ENCODE measurements at regions not wholly inside any gene's neighbourhood (a gene's known extent, or its start where the extent isn't known, plus 50 kb on each side); places are given as distances from the start of the nearest gene placed in this dataset.
"Not testable (repeated sequence)": the region's sequence is repeated elsewhere in the genome, so short reads cannot be mapped to it uniquely, and the experiment has no call there.

DNA sequence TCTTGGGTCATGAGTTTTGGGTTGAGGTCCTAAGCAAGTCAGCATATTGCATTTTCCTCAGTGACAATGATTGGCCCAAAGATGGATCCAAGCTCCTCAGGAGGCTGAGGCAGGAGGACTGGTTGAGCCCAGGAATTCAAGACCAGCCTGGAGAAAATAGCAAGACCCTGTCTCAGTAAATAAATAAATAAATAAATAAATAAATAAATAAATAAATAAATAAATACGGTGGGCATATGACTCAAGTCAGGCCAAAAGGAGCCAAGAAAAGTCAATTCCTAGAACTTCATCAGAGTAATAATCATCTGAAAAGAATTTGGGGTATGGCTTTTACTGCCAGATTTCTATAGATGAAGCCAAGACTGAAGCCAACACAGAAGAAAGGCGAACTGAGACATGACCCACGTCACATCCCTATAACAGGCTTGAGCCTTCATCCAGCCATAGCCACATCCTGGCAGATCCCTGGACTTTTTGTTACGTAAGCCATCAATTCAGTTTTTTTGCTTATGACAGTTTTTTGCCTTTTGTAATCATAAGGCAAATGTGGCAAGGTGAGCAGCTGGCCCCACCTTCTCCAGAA lies 88.5 kb upstream of the NFASC start:
- DNase-seq: peak; percentile 82

DNA sequence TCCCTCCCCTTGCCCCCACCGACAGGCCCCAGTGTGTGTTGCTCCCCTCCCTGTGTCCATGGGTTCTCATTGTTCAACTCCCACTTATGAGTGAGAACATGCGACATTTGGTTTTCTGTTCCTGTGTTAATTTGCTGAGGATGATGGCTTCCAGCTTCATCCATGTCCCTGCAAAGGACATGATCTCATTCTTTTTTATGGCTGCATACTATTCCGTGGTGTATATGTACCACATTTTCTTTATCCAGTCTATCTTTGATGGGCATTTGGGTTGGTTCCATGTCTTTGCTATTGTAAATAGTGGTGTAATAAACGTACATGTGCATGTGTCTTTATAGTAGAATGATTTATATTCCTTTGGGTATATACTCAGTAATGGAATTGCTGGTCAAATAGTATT lies 85.6 kb upstream of the NFASC start:
- DNase-seq: not testable (repeated sequence)

DNA sequence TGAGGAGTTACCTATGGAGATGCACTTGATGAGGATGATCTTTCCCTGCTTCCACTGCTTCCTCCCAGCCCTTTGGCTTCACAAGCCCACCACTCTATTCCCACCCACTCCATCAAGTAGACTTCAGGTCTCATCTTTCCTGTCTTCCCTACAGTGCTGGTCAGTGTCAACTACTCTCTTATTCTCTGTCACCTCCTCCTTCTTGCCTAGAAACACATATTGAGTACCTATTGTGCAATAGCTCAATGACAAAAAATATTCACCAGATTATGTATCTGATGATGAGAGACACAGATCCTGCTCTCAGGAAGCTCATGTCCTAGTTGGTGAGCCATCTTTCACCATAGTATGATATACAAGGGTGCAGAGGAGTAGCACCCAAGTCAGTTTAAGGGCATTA lies 82.2 kb upstream of the NFASC start:
- no peak for DNase-seq

- peak; percentile 52 for DNase-seq
These were observed 79.0 kb upstream of the NFASC start for GRCh38 chr1:204791453-204792353.

DNA sequence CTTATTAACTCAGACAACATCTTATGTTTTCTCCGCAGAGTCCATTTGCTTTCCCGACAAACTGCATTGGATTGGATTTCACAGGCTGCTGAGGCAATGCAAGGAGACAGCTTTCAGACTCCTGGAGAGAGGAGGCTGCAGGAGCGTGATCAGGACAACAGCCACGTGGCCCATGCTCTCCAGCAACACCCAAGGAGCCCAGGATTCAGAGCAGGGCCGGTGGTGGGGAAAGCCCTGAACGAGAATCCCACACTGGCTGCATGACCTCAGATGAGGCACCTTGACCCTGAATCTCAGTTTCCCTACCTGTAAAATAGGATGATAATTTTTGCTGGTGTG lies 78.3 kb upstream of the NFASC start:
- no peak for DNase-seq

- DNase-seq: no peak
These were observed 77.3 kb upstream of the NFASC start for GRCh38 chr1:204793259-204793914.

GRCh38 chr1:204796886-204797285 lies 73.8 kb upstream of the NFASC start:
- not testable (repeated sequence) for DNase-seq

GRCh38 chr1:204797401-204797800 lies 73.3 kb upstream of the NFASC start:
- no peak for DNase-seq

DNA sequence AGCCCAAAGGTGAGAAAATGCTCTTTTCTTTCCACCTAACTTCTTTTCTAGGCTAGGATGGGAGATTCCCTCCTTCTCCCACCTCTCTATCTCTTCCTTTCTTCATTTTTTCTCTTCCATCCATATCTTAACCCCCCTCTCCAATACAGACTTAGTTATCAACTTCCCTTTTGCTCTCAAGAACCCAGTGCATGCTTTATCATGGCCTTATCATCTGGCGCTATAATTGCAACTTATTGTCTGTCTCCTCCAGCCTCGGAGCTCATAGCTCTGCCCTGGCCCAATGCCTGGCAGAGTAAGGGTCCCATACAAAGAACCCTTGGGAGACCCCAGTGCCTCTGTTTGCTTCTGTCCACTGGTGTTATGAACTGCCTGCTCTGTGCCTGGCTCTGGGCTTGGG lies 71.0 kb upstream of the NFASC start:
- DNase-seq: no peak

GRCh38 chr1:204801211-204801610 lies 69.5 kb upstream of the NFASC start:
- DNase-seq: no peak

DNA sequence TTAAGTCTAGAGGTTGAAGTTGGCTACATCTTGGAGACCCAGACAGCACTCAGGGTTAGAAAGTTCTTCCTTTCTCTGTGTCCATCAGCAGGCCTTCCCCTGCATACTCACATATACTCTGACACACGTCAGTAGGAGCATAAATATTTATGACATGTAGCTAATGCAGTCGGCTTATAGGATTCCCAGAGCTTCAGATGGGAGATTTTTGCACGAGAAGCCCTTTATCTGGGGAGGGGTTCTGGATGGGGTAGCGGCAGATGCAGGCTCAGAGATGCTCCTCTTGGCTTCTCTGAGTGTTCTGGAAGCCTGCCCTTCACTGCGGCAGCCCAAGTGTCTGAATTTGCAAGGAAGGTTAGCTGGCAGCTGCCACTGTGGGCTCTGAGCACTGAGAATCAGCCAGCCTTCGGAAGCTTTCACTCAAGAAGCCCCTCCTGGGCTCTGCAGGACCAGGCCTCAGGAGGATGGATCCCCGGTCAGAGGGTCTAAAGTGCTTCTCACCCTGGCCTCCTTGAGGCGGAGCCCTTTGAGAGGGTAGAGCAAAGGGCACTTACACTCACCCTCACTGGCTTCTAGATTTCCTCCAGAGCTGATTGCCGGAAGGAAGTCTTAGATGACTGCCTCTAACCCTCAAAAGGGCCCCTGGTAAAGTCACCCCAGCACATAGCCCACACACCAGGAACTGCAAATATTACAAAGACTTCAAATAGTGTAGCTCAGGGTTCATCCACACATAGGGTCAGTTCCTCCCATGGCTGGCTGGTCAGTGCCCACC lies 68.1 kb upstream of the NFASC start:
- no peak for DNase-seq

GRCh38 chr1:204803607-204804006 lies 67.1 kb upstream of the NFASC start:
- DNase-seq: no peak

DNA sequence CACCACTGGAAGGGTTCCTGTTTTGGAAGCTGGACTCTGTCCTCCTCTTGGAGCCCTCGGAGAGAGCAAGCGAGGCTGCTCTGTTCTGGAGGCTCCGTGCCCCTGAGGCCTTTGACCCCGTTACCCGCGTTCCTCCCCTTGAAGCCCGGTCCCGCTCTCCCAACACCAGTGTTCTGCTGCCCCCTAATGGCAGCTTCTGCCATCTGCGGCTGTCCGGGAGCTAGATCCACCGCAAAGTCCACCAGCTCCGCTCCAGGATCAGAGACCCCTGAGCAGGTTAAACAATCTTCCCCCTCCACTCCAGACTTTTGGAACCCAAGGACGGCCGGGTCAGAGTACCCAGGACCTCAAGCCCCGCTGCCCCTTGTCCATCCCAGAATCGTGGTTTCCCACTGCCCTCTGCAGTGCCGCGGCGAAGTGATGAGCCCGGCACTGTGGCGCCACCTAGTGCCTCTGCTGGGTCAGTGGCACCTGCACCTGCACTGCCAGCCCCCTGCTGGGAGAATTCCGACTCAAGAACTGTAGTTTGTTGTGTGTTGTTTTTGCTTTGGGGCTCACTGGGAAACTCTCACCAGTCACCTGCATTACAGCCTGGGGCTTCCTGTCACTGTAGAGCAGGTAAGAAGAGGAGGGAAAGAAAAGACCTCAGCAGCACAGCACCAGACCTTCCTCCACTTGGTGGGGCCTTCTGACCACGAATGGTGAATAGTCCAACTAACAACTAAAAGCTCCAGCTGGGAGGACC lies 63.5 kb upstream of the NFASC start:
- peak; percentile 78 for DNase-seq

DNA sequence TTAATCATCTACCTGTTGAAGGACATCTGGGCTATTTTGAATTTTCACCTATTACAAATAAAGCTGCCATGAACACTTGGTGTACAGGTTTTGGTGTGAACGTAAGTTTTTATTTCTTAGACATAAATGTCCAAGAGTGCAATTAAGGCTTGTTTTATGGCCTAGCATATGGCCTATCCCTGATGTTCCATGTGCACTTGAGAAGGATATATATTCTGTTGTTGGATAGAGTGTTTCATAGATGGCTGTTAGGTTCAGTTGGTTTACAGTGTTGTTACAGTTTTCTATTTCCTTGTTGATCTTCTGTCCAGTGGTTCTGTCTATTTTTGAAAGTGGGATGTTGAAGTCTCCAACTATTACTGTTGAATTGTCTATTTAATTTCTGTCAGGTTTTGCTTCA lies 61.2 kb upstream of the NFASC start:
- DNase-seq: no peak

- DNase-seq: no peak
These were observed 57.8 kb upstream of the NFASC start for GRCh38 chr1:204812842-204813241.

- DNase-seq: no peak
These were observed 57.1 kb upstream of the NFASC start for GRCh38 chr1:204813522-204813921.

DNA sequence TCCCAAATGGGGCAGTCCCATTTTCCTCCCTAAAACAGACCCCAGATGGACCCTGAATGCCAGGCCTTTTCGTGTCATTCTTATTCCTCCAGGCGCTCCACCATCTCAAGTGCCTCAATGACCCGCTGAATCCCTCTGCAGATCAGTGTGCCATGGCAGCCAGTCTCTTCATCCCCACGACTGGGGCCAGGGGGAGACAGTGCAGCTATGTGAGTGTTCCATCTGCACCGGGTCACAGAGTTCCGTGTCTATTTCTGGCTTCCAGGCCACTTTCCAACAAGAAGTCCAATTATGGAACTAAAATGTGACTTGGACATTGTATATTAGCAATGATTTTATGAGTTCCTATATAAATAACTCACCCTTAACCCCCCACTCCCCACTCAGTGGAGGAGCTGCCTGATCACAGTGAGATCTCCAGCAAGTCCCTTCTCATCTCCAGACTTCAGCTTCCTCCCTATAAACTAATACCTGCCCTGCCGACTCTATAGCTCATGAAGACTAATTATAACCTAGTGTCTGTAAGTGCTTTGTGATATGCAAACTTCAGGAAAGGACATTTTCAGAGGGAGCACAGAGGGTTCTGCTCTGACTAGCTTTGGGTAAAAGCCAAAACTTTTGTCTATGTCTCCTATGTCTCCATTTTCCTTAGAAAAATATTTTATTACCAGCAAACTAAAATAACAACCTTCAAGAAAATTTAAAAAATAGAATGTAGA lies 56.3 kb upstream of the NFASC start:
- no peak for DNase-seq

- DNase-seq: no peak
These were observed 53.3 kb upstream of the NFASC start for GRCh38 chr1:204817341-204817740.

DNA sequence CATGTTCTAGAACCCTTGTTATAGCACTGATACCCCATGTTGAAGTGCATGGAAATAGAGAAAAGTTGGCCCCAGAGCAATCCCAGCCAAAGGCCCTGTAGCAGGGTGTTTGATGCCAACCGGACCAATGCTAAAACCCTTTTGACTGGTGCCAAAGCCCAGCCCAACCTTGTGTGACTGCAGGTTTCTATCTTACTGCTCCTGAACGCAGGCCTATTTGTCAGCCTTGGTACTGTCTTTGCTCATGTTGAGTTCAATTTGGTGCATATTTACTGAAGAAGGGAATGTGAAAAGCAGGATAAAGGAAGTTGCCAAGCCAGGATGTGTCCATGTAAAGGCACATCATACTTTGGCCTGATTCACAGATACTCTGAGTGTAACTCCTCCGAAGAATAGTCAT lies 51.7 kb upstream of the NFASC start:
- no peak for DNase-seq

GRCh38 chr1:204819495-204819894 lies 51.2 kb upstream of the NFASC start:
- no peak for DNase-seq
